HG02610 (cell line): ENCODE measurements at regions not wholly inside any gene's neighbourhood (a gene's known extent, or its start where the extent isn't known, plus 50 kb on each side); places are given as distances from the start of the nearest gene placed in this dataset.

Source experiments
- ATAC-seq: cut with Tn5 transposase; IDR thresholded peaks from one replicate; pipeline ENCODE4 v1.9.1; 2021; ENCODE audit warnings: mild to moderate bottlenecking, moderate library complexity; ENCODE audit not compliant: unreplicated experiment

GRCh38 chr2:66717973-66718372 lies 283.0 kb downstream of the MEIS1 start:
- ATAC-seq, result no peak

- no peak for ATAC-seq
Measured at GRCh38 chr2:66721776-66722175, 286.9 kb downstream of the MEIS1 start.

GRCh38 chr2:66724241-66724640 lies 289.3 kb downstream of the MEIS1 start:
- no peak for ATAC-seq

- ATAC-seq, result no peak
Measured at GRCh38 chr2:66729416-66730330, 294.7 kb downstream of the MEIS1 start.

- ATAC-seq, result no peak
Measured at GRCh38 chr2:66730441-66730840, 295.5 kb downstream of the MEIS1 start.

GRCh38 chr2:66733364-66733999 lies 298.6 kb downstream of the MEIS1 start:
- no peak for ATAC-seq

GRCh38 chr2:66748939-66749338 lies 314.0 kb downstream of the MEIS1 start:
- ATAC-seq, result no peak

GRCh38 chr2:66749566-66749965 lies 314.6 kb downstream of the MEIS1 start:
- no peak for ATAC-seq

- no peak for ATAC-seq
Measured at GRCh38 chr2:66753257-66753656, 318.3 kb downstream of the MEIS1 start.

GRCh38 chr2:66753660-66754059 lies 318.7 kb downstream of the MEIS1 start:
- ATAC-seq, result no peak

- no peak for ATAC-seq
Measured at GRCh38 chr2:66755974-66756373, 321.0 kb downstream of the MEIS1 start.

- no peak for ATAC-seq
Measured at GRCh38 chr2:66761826-66762225, 326.9 kb downstream of the MEIS1 start.

- no peak for ATAC-seq
Measured at GRCh38 chr2:66762761-66763160, 327.8 kb downstream of the MEIS1 start.

GRCh38 chr2:66766582-66766981 lies 331.7 kb downstream of the MEIS1 start:
- no peak for ATAC-seq

GRCh38 chr2:66771359-66771976 lies 336.5 kb downstream of the MEIS1 start:
- no peak for ATAC-seq

- ATAC-seq, result no peak
Measured at GRCh38 chr2:66772618-66773017, 337.7 kb downstream of the MEIS1 start.

GRCh38 chr2:66775730-66776422 lies 341.0 kb downstream of the MEIS1 start:
- no peak for ATAC-seq

- ATAC-seq, result no peak
Measured at GRCh38 chr2:66781804-66782203, 346.9 kb downstream of the MEIS1 start.

- ATAC-seq, result no peak
Measured at GRCh38 chr2:66782780-66783361, 347.9 kb downstream of the MEIS1 start.

GRCh38 chr2:66789741-66790140 lies 354.8 kb downstream of the MEIS1 start:
- no peak for ATAC-seq

- ATAC-seq, result no peak
Measured at GRCh38 chr2:66790651-66791181, 355.8 kb downstream of the MEIS1 start.
